Activated CD8-positive, alpha-beta memory T cell treated with anti-CD3 and anti-CD28 coated beads, Interleukin-2, amount 10 ng/mL, durations not matched to agents 7 days and 5 days (primary cell): ENCODE measurements at regions not wholly inside any gene's neighbourhood (a gene's known extent, or its start where the extent isn't known, plus 50 kb on each side); places are given as distances from the start of the nearest gene placed in this dataset.

Experiments
- ATAC-seq: fragments of 150-1000 bp; cut with Tn5 transposase; one replicate; pipeline ENCODE4 v1.10.0; 2021; ENCODE audit warnings: moderate library complexity
- CTCF ChIA-PET: fragments of 350-600 bp; sonication (Branson Sonifier 250); formaldehyde crosslinking; loops from one replicate; lab custom pipeline; 2021; ENCODE audit warnings: antibody characterized with exemption; lab: Charles Lee
- DNase-seq: peaks from one replicate; pipeline ENCODE4 v3.0.0-alpha.2; 2020
- H3K27ac Mint-ChIP-seq: one replicate; pipeline ENCODE4 v1.8.0; 2021; ENCODE audit warnings: mild to moderate bottlenecking, mixed read lengths
- H3K27me3 Mint-ChIP-seq: one replicate; pipeline ENCODE4 v1.8.0; 2021; ENCODE audit warnings: mixed read lengths
- H3K36me3 Mint-ChIP-seq: one replicate; pipeline ENCODE4 v1.8.0; 2021; ENCODE audit warnings: mild to moderate bottlenecking, mixed read lengths
- H3K4me1 Mint-ChIP-seq: one replicate; pipeline ENCODE4 v1.8.0; 2021; ENCODE audit warnings: mixed read lengths
- H3K4me3 Mint-ChIP-seq: one replicate; pipeline ENCODE4 v1.8.0; 2021; ENCODE audit warnings: mild to moderate bottlenecking, moderate library complexity, mixed read lengths
- H3K9me3 Mint-ChIP-seq: one replicate; pipeline ENCODE4 v1.8.0; 2022; ENCODE audit warnings: low read depth, mixed read lengths

GRCh38 chr5:141800617-141801016 lies 77.6 kb downstream of the PCDH1 start:
- Mint-ChIP-seq H3K36me3 (no peaks in the 10 kb centered on the region), H3K9me3 (no peaks in the 10 kb centered on the region), H3K4me3 (no peak overlapping the region), H3K4me1 (no peaks in the 10 kb centered on the region), H3K27ac (no peak overlapping the region), H3K27me3 (peaks cover 30% of the 10 kb centered on the region)
- DNase-seq (no peak), ATAC-seq (no peak)
- CTCF ChIA-PET = interaction anchor here (1.6 kb wide), 1 partner anchor 11 kb away, joined by 8 read pairs; no protein-coding TSS in a partner anchor

DNA sequence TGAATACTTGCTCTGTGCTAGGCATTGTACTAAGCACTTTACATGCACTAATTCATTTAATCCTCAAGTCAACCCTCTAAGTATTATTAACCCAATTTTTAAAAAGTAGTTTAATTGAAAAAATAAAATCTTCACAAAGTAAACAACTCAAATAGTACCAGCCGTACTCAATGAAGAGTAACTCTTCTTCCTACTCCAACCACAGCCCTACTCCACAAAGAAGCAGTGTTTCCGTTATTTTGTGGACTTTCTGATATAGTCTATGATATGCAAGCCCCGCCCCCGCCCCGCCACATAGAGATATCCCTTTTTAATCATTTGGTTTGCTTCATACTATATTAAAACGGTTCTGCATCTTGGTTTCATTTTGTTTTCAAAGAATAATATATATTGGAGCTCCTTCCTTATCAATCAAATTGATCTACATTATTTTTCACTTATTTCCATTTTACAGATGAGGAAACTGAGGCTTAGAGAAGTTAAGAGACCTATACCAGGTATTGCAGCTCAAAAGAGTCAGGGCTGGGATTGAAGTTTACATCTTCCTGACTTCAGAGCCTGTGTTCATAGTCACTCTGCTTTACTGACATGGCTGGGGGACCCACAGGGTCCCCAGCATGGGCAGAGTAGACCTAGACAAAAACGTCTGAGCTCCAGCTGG lies 78.6 kb downstream of the PCDH1 start:
- Mint-ChIP-seq H3K9me3 (no peaks in the 10 kb centered on the region), H3K4me1 (no peaks in the 10 kb centered on the region), H3K4me3 (no peak overlapping the region), H3K36me3 (no peaks in the 10 kb centered on the region), H3K27ac (no peak overlapping the region), H3K27me3 (peaks cover 22% of the 10 kb centered on the region)
- CTCF ChIA-PET = interaction anchor here (1.6 kb wide), 1 partner anchor 12 kb away, joined by 8 read pairs; no protein-coding TSS in a partner anchor
- ATAC-seq = no peak
- no peak for DNase-seq

- Mint-ChIP-seq H3K4me1 (no peaks in the 10 kb centered on the region), H3K36me3 (no peaks in the 10 kb centered on the region), H3K9me3 (no peaks in the 10 kb centered on the region), H3K4me3 (no peak overlapping the region), H3K27ac (no peak overlapping the region), H3K27me3 (peaks cover 6% of the 10 kb centered on the region)
- CTCF ChIA-PET = no interaction called here
- ATAC-seq (no peak), DNase-seq (no peak)
Measured at GRCh38 chr5:141797425-141797824, 80.8 kb downstream of the PCDH1 start.

GRCh38 chr5:141795421-141795820 lies 82.8 kb downstream of the PCDH1 start:
- Mint-ChIP-seq H3K36me3 (no peaks in the 10 kb centered on the region), H3K4me3 (no peak overlapping the region), H3K27ac (no peak overlapping the region), H3K4me1 (no peaks in the 10 kb centered on the region), H3K27me3 (peaks cover 7% of the 10 kb centered on the region), H3K9me3 (no peaks in the 10 kb centered on the region)
- CTCF ChIA-PET = no interaction called here
- DNase-seq (no peak), ATAC-seq (no peak)

DNA sequence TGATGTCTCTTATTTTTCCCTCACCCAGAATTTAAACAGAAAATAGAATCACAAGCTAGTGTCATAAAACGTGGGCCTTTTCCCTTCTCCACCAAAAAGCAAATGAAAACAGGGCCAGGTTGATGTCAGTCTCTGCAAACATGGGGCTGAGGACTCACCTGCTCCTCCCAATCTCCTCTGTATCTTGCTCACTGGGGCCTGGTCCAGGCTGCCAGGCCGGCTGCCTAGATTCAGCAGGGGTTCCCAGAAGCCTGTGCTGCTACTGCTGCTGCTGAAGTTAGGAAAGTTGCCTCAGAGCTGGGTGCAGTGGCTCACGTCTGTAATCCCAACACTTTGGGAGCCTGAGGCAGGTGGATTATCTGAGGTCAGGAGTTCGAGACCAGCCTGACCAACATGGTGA lies 84.3 kb downstream of the PCDH1 start:
- H3K9me3 Mint-ChIP-seq = no peaks in the 10 kb centered on the region
- CTCF ChIA-PET = interaction anchor here (1.0 kb wide), 2 partner anchors 18 to 85 kb away, joined by 3 to 4 read pairs; no protein-coding TSS in a partner anchor
- ATAC-seq = no peak
- H3K36me3 Mint-ChIP-seq = no peaks in the 10 kb centered on the region
- no peak overlapping the region for H3K4me3 Mint-ChIP-seq
- H3K27me3 Mint-ChIP-seq = peaks cover 16% of the 10 kb centered on the region
- no peaks in the 10 kb centered on the region for H3K4me1 Mint-ChIP-seq
- no peak for DNase-seq
- no peak overlapping the region for H3K27ac Mint-ChIP-seq

- Mint-ChIP-seq H3K4me3 (no peak overlapping the region), H3K4me1 (no peaks in the 10 kb centered on the region), H3K27me3 (peaks cover 21% of the 10 kb centered on the region), H3K36me3 (no peaks in the 10 kb centered on the region), H3K9me3 (no peaks in the 10 kb centered on the region), H3K27ac (no peak overlapping the region)
- DNase-seq (no peak), ATAC-seq (no peak)
- CTCF ChIA-PET = interaction anchor here (1.0 kb wide), 2 partner anchors 19 to 86 kb away, joined by 3 to 4 read pairs; no protein-coding TSS in a partner anchor
Measured at GRCh38 chr5:141793403-141793802, 84.8 kb downstream of the PCDH1 start.

DNA sequence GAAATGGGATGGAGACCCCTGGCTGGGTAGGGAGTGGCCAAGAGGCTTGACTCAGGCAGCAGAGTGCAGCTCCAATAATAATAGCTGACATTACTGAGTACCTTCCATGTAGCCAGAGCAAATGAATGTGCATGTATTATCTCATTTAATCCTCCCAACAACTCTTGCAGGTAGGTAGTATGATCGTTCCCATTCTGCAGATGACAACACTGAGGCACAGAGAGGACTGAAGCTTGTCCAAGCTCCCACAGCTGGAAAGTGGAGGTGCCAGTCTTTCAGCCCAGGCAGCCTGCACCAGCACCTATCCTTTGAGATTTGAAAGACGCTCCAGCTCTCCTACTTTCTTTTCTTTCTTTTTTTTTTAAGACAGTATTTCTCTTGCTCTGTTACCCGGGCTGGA lies 87.6 kb downstream of the PCDH1 start:
- Mint-ChIP-seq H3K4me1 (no peaks in the 10 kb centered on the region), H3K27ac (no peak overlapping the region), H3K9me3 (no peaks in the 10 kb centered on the region), H3K36me3 (no peaks in the 10 kb centered on the region), H3K27me3 (peaks cover 31% of the 10 kb centered on the region), H3K4me3 (no peak overlapping the region)
- CTCF ChIA-PET = interaction anchor here (1.0 kb wide), 1 partner anchor 126 kb away, joined by 4 read pairs; no protein-coding TSS in a partner anchor
- no peak for ATAC-seq
- DNase-seq = no peak

- H3K4me3 Mint-ChIP-seq = no peak overlapping the region
- no peaks in the 10 kb centered on the region for H3K36me3 Mint-ChIP-seq
- H3K9me3 Mint-ChIP-seq = no peaks in the 10 kb centered on the region
- no peaks in the 10 kb centered on the region for H3K4me1 Mint-ChIP-seq
- H3K27me3 Mint-ChIP-seq = peaks cover 31% of the 10 kb centered on the region
- no peak for DNase-seq
- ATAC-seq = no peak
- H3K27ac Mint-ChIP-seq = no peak overlapping the region
- CTCF ChIA-PET = no interaction called here
Measured at GRCh38 chr5:141789330-141789729, 88.9 kb downstream of the PCDH1 start.

DNA sequence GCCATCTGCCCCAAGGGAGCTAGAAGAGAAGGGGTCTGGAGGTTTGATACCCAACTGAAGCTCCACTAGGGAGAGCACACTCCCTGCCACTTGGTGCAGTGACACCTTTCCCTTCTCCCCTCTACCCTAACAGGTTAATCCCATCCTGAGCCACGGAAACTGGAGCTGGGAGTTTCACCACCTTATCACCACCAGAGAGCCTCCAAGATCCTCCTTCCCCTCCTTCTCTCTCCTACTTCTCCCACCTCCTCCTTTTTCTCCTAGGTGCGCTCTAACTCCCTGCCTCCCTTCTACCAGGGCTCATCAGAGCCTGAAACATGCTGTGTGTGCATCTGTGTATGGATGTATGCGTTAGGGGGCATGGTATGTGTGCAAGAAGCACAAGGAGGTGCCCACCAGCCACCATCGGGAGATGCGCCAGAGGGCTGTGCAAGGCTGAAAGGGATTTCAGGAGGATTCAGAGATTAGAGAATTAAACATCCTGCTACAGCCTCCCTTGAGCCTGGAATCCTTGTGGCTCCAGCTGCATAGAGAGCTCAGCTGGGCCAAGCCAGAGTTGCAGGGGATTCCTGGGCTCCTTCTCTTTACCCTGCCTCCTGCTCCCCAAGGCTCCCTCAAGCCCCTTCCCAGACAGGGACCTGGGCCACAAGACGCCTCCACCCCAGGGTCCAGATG lies 89.8 kb downstream of the PCDH1 start:
- DNase-seq (no peak), ATAC-seq (no peak)
- Mint-ChIP-seq H3K9me3 (no peaks in the 10 kb centered on the region), H3K4me3 (no peak overlapping the region), H3K4me1 (no peaks in the 10 kb centered on the region), H3K27ac (no peak overlapping the region), H3K27me3 (peaks cover 31% of the 10 kb centered on the region), H3K36me3 (no peaks in the 10 kb centered on the region)
- CTCF ChIA-PET = no interaction called here

DNA sequence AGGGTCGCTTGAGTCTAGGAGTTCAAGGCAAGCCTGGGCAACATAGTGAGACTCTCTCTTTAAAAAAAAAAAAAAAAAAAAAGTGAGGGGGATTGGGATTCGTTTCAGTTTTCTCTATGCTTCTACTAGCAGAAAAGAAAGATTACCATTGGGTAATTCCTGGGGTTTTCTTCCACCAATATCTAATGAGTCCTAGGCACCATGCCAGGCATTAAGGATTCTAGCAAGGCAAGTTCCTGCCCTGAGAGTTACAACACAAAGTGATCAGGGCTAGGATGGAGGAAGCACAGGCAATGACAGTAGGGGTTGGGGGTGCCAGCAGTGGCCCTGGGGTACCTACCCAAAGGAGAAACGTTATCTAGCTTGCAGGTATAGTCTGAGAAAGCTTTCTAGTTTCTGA lies 90.8 kb downstream of the PCDH1 start:
- ATAC-seq (no peak), DNase-seq (no peak)
- Mint-ChIP-seq H3K36me3 (no peaks in the 10 kb centered on the region), H3K4me3 (no peak overlapping the region), H3K27me3 (peaks cover 27% of the 10 kb centered on the region), H3K4me1 (no peaks in the 10 kb centered on the region), H3K27ac (no peak overlapping the region), H3K9me3 (no peaks in the 10 kb centered on the region)
- CTCF ChIA-PET = interaction anchor here (0.7 kb wide), 1 partner anchor 77 kb away, joined by 3 read pairs; no protein-coding TSS in a partner anchor

DNA sequence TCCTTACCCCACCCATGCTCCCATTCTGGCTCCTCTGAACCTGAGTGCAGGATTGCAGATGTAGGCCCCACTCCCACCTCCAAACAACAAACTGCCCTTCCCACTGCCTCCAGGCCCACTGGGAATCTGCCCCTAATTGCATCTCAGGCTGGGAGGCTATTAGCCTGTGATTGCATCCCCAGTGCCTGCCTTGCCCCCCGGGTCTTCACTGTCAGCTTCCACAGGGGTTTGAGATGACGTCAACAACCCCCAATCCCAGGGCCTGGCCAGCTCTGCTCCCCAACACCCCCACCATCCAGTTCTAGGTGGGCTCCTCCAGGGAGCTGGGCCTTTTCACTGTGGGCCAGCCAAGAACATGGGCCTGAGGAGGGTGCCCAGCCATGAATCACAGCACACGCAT lies 91.5 kb downstream of the PCDH1 start:
- ATAC-seq (no peak), DNase-seq (no peak)
- Mint-ChIP-seq H3K9me3 (no peaks in the 10 kb centered on the region), H3K36me3 (no peaks in the 10 kb centered on the region), H3K27ac (no peak overlapping the region), H3K4me3 (no peak overlapping the region), H3K27me3 (peaks cover 28% of the 10 kb centered on the region), H3K4me1 (no peaks in the 10 kb centered on the region)
- CTCF ChIA-PET = interaction anchor here (0.7 kb wide), 1 partner anchor 76 kb away, joined by 3 read pairs; no protein-coding TSS in a partner anchor

DNA sequence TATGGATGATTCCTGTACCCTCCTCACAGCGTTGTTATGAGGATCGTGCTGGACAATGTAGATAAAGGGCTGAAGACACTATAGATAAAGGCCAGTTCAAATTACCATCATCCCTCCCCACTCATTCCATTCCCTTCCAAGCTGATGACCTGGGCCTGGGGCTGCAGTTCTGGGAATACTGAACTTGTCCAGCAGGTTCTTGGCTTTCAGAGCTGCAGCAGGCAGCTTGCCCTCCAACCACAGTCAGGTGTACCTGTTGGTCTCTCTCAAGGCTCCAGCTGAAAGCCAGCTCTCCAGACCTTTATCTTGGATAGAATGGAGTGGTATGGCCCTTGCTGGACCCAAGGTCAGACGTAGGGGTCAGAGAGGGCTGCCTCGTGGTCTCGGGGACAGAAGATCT lies 92.5 kb downstream of the PCDH1 start:
- CTCF ChIA-PET = interaction anchor here (1.3 to 1.8 kb wide), 2 partner anchors 26 to 175 kb away, joined by 3 to 4 read pairs; no protein-coding TSS in a partner anchor
- no peak for DNase-seq
- Mint-ChIP-seq H3K36me3 (no peaks in the 10 kb centered on the region), H3K27me3 (peaks cover 29% of the 10 kb centered on the region), H3K9me3 (no peaks in the 10 kb centered on the region), H3K27ac (no peak overlapping the region), H3K4me1 (no peaks in the 10 kb centered on the region), H3K4me3 (no peak overlapping the region)
- ATAC-seq = no peak

DNA sequence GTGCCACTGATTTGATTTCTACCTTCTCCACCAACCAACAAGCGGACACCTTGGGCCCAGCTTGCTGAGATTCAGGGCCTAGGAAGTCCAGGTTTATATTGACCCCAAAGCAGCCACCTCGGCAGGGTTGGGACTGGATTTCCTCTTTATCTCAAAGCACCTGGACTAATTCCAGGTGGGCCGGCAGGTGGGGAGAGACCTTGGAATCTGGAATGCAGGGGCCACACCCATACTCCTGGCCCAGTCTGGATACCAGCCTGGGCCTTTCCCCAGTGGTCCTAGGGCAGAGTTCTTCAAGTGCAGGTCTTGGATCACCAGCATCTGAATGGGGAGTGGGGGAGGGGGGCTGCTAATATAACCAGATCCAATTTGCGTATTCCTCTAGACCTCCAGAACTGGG lies 93.1 kb downstream of the PCDH1 start:
- CTCF ChIA-PET = interaction anchor here (1.3 to 1.8 kb wide), 2 partner anchors 26 to 176 kb away, joined by 3 to 4 read pairs; no protein-coding TSS in a partner anchor

DNA sequence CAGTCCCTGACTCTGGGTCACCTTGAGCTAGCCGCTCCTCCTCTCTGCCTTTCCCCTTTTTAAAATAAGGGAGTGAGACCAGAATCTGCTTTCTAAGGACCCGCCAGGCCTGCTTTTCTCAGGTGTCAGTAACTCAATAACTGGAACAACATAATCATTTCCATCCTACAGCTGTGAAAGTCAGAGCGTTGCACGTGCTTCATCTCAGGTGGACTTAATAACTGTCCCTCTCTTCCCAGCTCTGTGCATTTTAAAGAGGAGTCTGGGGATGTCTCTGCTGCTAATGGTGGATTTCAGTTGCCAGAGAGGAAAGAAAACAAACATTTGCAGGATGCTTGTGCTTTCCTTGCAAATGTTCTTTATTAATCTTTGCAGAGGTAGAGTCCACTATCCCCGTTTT lies 93.7 kb downstream of the PCDH1 start:
- no peaks in the 10 kb centered on the region for H3K4me1 Mint-ChIP-seq

More for the DNA sequence above, 93.1 kb downstream of the PCDH1 start:
- Mint-ChIP-seq H3K27ac (no peak overlapping the region), H3K36me3 (no peaks in the 10 kb centered on the region), H3K4me3 (no peak overlapping the region), H3K9me3 (no peaks in the 10 kb centered on the region), H3K4me1 (no peaks in the 10 kb centered on the region), H3K27me3 (peaks cover 29% of the 10 kb centered on the region)
- no peak for ATAC-seq
- DNase-seq = no peak

More for the DNA sequence above, 93.7 kb downstream of the PCDH1 start:
- Mint-ChIP-seq H3K9me3 (no peaks in the 10 kb centered on the region), H3K27ac (no peak overlapping the region), H3K36me3 (no peaks in the 10 kb centered on the region), H3K27me3 (peaks cover 26% of the 10 kb centered on the region), H3K4me3 (no peak overlapping the region)
- DNase-seq (no peak), ATAC-seq (no peak)
- CTCF ChIA-PET = interaction anchor here (1.8 kb wide), 1 partner anchor 176 kb away, joined by 4 read pairs; no protein-coding TSS in a partner anchor
